Keratinocyte (primary cell): ENCODE measurements at regions not wholly inside any gene's neighbourhood (a gene's known extent, or its start where the extent isn't known, plus 50 kb on each side); places are given as distances from the start of the nearest gene placed in this dataset.

ENCODE experiments used
- EZH2 ChIP-seq: IDR thresholded peaks from one replicate; pipeline ENCODE4 v1.6.1; 2012; ENCODE audit warnings: inconsistent platforms, mild to moderate bottlenecking, low read length, moderate library complexity
- TF ChIP-seq, protein P1 (sequence below), 3 experiments: IDR thresholded peaks in 1 of 3; conservative IDR thresholded peaks in 1 of 3; optimal IDR thresholded peaks in 1 of 3; 2 replicates in 2 of 3; 3 replicates in 1 of 3; pipeline versions ENCODE3 to v1.5.1; 2011; ENCODE audit warnings: low read length in 3 of 3, mild to moderate bottlenecking in 3 of 3, moderate library complexity in 2 of 3, control low read depth in 1 of 3, inconsistent platforms in 1 of 3; ENCODE audit not compliant: insufficient read depth in 2 of 3; ENCODE audit errors: extremely low read depth in 1 of 3

DNA sequence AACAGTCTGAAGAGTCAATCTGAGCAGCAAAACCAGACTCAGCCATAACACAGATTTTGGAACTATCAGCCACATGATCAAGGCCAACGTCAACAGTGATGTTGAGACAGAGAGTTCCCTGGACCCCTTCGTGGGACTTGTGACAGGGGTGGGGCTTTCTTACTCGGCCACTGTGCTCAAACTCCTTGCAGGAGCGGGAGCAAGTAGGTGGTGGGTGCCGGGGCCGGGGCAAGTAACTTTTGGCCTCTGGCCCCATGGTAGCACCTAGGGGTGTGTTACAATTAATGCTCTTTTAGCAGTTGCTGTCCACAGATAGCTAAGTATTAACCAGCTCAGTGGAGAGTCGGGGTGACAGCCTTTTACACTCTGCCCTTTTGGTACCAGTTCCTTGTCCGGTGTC lies 384.4 kb downstream of the NUAK1 start:
- TF ChIP-seq EZH2, result no peak
- TF ChIP-seq, protein P1, sequence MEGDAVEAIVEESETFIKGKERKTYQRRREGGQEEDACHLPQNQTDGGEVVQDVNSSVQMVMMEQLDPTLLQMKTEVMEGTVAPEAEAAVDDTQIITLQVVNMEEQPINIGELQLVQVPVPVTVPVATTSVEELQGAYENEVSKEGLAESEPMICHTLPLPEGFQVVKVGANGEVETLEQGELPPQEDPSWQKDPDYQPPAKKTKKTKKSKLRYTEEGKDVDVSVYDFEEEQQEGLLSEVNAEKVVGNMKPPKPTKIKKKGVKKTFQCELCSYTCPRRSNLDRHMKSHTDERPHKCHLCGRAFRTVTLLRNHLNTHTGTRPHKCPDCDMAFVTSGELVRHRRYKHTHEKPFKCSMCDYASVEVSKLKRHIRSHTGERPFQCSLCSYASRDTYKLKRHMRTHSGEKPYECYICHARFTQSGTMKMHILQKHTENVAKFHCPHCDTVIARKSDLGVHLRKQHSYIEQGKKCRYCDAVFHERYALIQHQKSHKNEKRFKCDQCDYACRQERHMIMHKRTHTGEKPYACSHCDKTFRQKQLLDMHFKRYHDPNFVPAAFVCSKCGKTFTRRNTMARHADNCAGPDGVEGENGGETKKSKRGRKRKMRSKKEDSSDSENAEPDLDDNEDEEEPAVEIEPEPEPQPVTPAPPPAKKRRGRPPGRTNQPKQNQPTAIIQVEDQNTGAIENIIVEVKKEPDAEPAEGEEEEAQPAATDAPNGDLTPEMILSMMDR (optimal IDR thresholded peaks at IDR 0.05 in 1 of 3, IDR thresholded peaks at IDR 0.05 in 1 of 3, conservative IDR thresholded peaks at IDR 0.05 in 1 of 3; ENCODE audit: extremely low read depth in 1 of 3, insufficient read depth in 2 of 3, low read length in 3 of 3), result no peak
